Fibroblast of pulmonary artery (primary cell): ENCODE measurements at regions not wholly inside any gene's neighbourhood (a gene's known extent, or its start where the extent isn't known, plus 50 kb on each side); places are given as distances from the start of the nearest gene placed in this dataset.

Source experiments
- DNase-seq: peaks from one replicate; pipeline ENCODE4 v3.0.0-alpha.2; 2010; ENCODE audit warnings: low read depth
- H3K4me3 ChIP-seq: replicated peaks from 2 replicates; pipeline ENCODE4 v1.5.1; 2011; ENCODE audit warnings: low read depth, mild to moderate bottlenecking, control low read depth, low read length, moderate library complexity
- CTCF ChIP-seq: IDR thresholded peaks from 2 replicates; pipeline ENCODE4 v1.5.1; 2011; ENCODE audit warnings: mild to moderate bottlenecking, control low read depth, low read length, inconsistent platforms; ENCODE audit errors: missing control alignments

DNA sequence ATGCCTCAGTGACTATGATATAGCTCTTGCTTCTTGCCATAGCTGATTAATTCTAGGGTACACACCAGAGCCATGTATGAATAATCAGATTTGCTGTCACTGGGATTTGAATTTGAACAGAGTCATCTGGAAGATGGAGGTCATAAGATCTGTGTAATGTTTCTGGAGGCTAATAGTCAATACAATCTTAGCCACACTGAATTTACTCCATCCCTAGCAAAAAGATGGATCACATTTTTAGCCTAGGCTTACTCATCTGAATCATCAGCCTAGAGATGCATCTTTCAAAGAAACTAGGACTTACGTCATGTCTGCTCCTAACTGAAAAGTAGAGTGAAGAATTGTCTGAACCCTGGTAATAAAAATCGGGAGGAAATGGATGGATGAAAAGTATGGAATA, 142.3 kb upstream of the ZNF804B start:
- DNase-seq = no peak
- no peak overlapping the region for H3K4me3 ChIP-seq
- no peak for TF ChIP-seq CTCF

DNA sequence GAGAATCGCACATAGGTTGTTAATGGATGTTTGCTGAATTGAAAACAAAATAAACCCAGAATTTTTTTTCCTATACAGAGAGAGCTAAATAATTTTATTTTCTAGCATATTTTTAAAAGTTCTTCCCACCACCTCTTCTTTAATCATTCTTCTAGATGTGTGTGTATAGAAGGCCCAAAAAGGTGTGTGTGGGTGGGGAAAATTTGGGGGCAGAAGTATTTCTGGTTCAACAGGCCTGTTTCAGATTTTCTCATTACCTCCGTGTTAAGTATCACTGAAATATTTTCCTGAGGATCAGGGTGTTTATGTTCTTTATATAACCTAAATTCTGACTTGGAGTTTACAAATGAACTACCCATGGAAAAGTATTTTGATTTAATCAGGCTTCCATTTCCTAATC, 144.2 kb upstream of the ZNF804B start:
- TF ChIP-seq CTCF = no peak
- DNase-seq = no peak
- no peak overlapping the region for H3K4me3 ChIP-seq

GRCh38 chr7:88614736-88615135, 144.8 kb upstream of the ZNF804B start:
- TF ChIP-seq CTCF = no peak

DNA sequence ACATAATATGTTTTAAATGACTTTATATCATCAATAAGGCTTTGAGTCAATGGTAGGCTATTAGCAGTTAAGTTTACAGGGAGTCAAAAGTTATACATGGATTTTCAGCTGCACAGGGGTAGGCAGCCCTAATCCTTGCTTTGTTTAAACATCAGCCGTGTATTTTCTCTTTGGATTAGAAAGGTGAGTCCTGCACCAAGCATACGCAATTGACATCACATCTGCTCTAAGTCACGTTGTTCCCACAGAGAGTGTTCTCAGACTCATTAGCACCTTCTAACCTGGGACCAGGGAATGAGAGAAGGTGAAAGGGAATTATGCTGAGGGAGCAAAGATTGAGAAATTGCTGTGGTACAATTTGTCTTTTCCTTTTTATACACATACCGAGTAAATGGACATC, 148.6 kb upstream of the ZNF804B start:
- TF ChIP-seq CTCF = no peak
- no peak overlapping the region for H3K4me3 ChIP-seq
- no peak for DNase-seq

More at GRCh38 chr7:88614736-88615135, 144.8 kb upstream of the ZNF804B start:
- DNase-seq = no peak
- H3K4me3 ChIP-seq = no peak overlapping the region

DNA sequence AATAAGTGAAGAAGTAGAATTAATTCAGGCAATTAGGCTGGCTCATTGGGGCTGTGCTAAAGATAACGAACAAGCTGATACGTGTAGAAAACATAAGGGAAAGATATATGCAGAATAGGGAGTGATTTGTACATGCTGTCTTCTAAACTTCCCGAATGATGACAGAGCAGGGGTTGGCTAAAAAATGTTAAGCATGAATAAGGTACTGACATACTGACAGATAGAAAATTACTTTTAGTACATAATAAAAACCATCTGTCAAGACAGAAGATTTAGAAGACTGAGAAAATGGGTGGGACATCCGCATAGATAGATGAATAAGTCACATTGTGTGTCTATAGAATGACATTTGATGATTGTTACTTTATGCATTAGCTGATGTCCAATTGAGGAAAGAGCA, 158.8 kb upstream of the ZNF804B start:
- no peak for DNase-seq
- TF ChIP-seq CTCF = no peak
- H3K4me3 ChIP-seq = no peak overlapping the region

DNA sequence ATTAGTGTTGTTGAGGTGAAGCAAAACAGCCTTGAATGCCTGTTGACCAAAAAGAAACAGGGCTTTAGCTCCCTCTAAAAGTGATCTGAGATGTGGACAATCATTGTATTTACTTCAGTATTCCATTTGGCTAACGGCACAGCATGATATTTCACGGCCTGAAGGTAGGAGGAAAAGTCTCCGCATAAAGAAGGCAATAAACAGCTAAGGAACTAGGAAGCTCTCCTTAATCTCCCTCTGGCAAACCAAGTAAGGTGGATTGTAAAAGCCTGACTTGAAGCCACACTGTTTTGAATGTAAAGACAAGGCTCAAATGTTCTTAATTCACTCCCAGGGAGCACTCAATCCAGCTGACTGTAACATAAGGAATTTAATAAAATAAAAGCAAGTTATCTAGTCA, 160.0 kb upstream of the ZNF804B start:
- DNase-seq = no peak
- no peak overlapping the region for H3K4me3 ChIP-seq
- TF ChIP-seq CTCF = no peak

DNA sequence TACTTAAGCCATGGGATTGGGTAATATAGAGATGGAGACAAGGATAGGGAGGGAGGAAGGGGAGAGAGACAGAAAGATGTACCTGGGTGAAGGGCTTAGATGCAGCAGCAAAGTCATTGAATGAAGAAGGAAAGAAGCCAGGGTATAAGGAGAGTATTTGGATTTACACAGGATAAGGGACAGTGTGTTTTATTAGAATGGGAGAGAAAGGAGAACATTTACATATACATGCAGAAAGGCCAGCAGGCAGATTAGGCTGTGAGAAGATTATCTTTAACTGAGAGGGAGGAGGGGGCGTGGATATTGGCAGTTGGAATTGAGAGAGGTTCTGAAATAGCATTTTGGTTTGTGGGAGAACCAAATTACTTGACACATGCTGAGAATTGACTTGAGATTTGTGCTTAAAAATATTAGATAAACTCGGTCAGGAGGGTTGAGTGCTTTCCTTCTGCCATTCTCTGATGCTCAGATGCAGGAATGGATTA, 161.5 kb upstream of the ZNF804B start:
- no peak for TF ChIP-seq CTCF
- no peak for DNase-seq
- no peak overlapping the region for H3K4me3 ChIP-seq
